ENCODE measurements at regions not wholly inside any gene's neighbourhood (a gene's known extent, or its start where the extent isn't known, plus 50 kb on each side); places are given as distances from the start of the nearest gene placed in this dataset.
"Not testable (repeated sequence)": the region's sequence is repeated elsewhere in the genome, so short reads cannot be mapped to it uniquely, and the experiment has no call there.

DNA sequence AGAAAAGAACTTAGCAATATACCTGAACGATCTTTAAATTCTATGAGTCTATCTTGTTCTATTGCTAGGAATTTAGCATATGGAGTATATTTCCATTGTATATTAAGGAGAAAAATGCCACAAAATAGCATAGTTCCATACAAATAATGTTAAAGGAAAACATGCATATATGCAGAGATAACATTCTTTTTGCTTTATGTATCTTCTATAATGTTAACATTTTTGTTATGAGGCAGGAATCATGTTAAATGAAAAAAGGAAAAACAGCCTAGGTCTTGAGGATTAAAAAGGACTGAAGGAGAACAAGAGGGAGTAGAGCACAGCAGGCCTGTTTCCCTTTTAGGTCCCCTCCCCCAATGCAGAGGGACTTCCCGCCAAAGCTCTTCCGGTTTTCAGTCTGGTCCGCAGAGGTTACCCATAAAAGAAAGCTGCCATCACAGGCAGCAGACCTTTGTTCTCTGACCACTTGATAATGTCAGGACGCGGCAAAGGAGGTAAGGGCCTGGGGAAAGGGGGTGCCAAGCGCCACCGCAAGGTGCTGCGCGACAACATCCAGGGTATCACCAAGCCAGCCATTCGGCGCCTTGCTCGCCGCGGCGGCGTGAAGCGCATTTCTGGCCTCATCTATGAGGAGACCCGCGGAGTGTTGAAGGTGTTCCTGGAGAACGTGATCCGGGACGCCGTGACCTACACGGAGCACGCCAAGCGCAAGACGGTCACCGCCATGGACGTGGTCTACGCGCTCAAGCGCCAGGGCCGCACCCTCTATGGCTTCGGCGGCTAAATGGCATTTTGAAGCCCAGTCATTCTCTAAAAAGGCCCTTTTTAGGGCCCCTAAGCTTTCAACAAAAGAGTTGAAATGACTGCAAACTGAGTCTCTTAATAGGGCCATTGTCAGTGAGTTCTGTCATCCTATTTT lies 108.4 kb upstream of the PRSS16 start:
- DNase-seq, result no peak

DNA sequence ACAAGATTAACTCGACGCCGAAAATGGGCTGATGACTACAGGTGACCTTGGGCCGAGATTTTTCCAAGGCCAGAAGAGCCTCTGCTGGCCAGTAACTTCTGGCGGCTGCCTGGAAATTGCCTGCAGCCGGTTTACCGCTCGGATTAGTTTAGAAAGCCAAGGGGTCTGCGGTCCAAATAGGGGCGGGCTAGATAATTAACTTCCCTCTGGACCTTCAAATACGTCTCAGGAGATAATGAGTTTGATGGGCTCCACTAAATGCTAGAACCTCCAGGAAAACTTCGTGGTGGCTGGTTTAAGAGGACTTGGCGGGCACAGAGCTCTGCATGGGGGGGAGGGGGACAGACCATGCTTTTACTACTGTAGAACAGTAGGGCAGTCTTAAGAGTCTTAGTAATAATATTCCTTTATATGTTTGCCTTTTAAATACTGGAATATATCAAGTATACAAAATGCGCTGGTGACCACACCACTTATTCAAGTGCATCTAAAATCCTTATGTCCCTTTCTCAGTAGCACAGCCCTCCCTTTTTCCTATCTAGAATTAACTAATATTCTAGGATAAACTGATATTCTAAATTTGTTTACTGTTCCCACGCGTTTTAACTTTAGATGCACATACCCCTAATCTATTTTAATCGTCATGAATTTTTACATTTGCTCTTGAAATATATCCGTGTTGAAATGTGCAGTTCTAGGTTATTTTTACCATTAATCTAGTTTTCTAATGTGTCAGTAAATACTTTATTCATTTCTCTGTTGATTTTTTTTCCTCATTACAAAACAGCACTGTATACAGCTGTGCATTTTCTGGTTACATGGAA lies 107.5 kb upstream of the PRSS16 start:
- DNase-seq, result no peak

DNA sequence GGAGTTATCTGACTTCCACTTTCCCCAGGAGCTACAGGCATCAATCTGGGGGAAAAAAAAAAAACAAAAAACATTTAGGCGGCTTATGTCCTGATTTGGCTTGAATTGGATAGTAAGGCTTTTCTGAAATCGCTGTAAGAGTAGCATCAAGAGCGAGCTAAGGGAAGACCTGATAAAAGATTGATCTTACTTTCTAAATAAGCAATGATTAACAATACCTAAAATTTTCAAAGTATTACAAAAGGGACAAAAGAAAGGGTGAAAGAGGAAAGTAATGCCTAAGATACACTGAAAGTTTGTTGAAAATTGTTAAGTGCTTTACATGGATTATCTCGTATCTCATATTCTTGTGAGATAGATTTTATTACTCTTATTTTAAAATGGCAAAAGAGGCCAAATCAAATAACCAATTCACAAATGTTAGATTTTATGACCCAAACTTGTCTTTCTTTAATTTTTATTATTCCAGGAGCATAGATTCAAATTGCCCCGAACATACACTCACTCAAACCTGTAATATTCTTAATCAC lies 106.4 kb upstream of the PRSS16 start:
- no peak for DNase-seq

DNA sequence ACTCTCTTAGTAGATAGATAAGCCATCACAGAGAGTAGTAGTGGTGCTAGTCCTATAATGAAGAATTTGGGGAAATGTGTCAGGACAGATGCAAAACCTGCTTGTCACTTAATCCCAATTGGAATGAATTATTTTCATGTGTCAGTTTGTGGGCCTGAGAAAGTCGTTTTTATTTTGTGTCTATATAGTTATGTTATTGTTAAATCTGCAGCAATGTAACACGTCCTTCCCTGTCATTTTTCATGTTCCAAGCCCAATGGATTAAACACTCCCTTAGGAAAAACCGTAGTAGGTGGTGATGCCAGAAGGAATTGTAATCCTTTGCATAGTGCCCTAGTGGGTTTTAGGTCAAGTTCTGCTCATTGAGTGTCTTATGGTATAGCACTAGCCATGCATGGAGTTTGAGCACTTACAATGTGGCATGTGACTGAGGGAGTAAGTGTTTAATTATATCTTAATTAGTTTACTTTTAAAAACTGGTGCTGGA lies 105.9 kb upstream of the PRSS16 start:
- no peak for DNase-seq

DNA sequence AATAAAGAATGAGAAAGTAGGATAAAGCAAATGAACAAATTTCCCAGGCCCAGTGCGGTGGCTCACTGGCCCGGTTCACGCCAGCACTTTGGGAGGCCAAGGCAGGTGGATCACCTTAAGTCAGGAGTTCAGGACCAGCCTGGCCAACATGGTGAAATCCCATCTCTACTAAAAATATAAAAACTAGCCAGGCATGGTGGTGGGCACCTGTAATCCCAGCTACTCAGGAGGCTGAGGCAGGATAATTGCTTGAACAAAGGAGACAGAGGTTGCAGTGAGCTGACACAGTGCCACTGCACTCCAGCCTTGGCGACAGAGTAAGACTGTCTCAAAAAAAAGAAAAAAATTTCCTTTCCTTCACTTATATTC lies 104.5 kb upstream of the PRSS16 start:
- not testable (repeated sequence) for DNase-seq

DNA sequence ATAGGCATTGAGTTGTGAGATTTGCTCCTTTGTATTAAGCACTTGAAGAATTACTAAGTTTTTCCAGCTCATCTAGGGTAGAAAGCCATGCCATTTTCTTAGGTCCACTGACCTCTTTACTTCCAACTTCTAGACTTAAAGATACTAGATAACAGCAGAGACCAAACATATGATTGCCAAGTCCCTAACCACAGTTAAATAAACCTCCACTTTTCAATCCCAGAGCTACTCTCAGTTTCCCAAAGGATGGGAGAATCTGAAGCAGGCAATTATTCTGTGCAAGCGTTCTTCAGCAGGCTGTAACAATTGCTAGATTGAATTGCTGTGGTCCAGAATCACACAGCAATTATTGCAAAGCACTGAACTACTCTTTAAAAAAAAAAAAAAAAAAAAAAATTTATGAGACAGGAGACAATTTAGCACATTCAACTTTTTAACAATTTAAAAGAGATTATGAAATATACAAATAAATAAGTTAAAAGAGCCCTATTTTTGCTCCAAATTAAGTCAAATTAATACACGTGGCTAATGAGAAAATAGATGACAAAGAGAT lies 104.0 kb upstream of the PRSS16 start:
- no peak for DNase-seq

DNA sequence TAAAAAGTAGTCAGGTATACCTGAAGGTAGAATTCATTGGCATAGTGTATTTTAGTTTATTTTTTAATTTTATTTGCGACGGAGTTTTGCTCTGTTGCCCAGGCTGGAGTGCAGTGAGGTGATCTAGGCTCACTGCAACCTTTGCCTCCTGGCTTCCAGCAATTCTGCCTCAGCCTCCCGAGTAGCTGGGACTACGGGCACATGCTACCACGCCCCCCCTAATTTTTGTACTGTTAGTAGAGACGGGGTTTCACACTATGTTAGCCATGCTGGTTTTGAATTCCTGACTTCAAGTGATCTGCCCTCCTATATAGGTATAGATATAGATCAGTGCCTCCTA lies 102.8 kb upstream of the PRSS16 start:
- DNase-seq, result no peak

DNA sequence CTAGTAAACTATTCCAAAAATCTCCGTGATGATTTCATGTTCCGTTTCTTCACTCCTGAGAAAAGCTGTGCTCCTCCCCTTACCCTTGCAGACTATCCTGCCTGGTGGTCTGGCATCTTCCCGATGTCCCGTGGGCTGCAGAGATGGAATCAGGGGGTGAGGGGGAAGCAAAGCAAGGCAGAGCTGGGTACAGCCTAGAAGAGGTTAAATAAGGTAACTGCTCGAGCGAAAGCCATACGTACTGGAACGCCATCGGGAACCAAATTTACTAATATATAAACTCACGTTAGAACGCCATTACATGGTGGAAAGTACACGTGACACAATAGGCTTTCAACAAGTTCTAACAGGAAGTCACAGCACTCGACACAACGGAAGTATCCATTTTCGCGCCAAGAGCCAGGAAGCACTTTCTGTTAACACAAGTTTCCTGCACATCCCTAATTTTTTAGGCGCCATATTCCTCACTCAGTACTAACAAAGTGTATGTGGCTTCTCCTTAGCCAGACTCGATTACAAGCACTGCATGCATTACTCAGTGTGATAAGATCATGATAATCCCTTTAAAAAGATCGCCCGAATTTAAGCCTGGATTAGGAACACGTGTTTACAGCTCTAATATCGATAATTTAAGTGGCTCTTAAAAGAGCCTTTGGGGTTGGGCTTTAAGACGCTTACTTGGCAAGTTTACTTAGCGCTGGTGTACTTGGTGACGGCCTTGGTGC lies 101.6 kb upstream of the PRSS16 start:
- peak; percentile 60 to 75 for DNase-seq

DNA sequence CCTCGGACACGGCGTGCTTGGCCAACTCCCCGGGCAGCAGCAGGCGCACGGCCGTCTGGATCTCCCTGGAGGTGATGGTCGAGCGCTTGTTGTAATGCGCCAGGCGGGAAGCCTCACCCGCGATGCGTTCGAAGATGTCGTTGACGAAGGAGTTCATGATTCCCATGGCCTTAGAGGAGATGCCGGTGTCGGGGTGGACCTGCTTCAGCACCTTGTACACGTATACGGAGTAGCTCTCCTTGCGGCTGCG lies 101.1 kb upstream of the PRSS16 start:
- not testable (repeated sequence) for DNase-seq

DNA sequence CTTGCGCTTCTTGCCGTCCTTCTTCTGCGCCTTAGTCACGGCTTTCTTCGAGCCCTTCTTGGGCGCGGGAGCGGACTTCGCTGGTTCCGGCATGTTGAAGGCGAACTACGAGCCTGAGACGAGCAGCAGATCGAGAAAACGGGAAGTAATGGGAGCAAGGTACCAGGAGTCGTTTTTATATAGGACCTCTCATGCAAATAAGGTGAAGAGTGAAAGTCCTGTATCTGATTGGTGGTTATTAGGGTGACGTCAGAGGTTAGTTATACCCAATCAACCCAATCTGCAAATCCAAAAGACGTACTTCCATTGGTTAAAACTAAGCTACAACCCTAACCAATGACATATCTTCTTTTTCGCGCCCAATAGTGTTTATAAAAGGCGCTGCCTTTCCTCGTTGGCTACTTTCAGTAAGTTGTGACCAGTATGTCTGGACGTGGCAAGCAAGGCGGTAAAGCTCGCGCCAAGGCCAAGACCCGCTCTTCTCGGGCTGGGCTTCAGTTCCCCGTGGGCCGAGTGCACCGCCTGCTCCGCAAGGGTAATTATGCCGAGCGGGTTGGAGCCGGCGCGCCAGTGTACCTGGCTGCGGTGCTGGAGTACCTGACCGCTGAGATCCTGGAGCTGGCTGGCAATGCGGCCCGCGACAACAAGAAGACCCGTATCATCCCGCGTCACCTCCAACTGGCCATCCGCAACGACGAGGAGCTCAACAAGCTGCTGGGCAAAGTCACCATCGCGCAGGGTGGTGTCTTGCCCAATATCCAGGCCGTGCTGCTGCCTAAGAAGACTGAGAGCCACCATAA lies 100.6 kb upstream of the PRSS16 start:
- peak; percentile 94 to 96 for DNase-seq

DNA sequence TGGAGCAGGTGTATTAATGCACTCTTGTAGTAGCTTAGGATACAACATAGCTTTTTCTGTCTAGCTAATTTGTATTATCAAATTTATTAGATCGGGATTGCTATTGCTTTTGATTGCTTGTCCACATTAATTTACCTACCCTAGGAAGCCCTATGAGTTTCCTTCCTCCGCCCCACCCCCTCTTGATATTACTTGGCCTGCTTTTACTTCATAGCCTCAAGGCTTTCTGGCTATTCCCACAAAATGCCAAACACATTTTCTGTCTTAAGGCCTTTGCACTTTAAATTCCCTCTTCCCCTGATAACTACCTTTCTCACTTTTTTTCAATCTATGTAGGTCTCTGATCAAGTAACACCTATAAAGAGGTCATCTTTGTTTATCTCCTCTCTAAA lies 99.1 kb upstream of the PRSS16 start:
- DNase-seq, result no peak

DNA sequence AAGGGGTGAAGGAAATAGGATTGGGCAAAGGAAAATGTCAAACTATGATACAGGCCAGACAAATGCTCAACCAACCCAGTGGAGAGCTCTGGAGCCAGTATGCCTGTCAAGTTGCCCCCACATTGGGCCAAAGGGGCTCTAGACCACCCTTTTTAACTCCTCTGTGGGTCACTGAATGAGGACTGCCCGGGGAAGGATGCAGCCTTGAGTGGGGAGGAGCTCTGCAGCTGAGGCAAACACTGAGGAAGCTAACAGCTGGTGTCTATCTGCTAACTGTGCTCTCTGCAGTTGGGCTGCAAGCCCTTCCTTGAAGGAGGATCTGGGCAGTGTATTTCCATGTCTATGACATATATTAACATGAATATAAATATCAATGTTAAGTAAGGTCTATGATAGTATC lies 98.4 kb upstream of the PRSS16 start:
- DNase-seq, result no peak

DNA sequence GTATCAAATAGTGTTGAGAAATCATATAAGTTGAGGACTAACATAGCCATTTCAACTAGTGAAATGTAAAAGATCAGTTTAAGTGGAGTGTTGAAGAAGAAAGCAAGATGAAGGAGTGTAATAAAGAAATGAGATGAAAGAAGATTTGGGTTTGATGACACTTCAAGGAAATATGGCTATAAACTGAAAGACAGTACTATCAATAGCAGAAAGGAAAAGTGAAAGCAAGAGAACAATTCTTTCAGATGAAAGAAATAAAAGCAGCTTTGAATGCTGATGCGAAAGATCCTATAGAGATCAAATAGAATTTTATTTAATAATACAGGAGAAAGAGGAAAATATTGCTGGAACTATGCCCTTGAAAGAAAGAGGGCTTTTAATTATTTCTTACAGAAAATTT lies 92.8 kb upstream of the PRSS16 start:
- no peak for DNase-seq

DNA sequence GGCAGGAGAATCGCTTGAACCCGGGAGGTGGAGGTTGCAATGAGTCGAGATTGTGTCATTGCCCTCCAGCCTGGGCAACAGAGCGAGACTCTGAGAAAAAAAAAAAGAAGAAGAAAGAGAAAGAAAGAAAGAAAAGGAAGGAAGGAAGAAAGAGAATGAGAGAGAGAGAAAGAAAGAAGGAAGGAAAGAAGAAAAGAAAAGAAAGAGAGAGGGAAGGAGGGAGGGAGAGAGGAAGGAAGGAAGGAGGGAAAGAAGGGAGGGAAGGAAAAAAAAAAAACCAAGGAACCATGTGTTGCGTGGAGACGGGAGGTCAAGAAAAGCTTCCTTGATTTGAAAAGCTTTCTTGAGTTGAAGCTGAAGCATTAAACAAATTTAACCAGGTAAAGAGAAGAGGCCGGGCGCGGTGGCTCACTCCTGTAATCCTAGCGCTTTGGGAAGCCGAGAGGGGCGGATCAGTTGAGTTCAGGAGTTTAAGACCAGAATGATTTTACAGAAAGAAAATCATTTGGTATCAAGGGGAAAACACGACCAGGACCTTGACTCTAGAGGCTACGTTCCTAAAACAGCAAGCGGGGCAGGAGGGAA lies 90.5 kb upstream of the PRSS16 start:
- no peak for DNase-seq

DNA sequence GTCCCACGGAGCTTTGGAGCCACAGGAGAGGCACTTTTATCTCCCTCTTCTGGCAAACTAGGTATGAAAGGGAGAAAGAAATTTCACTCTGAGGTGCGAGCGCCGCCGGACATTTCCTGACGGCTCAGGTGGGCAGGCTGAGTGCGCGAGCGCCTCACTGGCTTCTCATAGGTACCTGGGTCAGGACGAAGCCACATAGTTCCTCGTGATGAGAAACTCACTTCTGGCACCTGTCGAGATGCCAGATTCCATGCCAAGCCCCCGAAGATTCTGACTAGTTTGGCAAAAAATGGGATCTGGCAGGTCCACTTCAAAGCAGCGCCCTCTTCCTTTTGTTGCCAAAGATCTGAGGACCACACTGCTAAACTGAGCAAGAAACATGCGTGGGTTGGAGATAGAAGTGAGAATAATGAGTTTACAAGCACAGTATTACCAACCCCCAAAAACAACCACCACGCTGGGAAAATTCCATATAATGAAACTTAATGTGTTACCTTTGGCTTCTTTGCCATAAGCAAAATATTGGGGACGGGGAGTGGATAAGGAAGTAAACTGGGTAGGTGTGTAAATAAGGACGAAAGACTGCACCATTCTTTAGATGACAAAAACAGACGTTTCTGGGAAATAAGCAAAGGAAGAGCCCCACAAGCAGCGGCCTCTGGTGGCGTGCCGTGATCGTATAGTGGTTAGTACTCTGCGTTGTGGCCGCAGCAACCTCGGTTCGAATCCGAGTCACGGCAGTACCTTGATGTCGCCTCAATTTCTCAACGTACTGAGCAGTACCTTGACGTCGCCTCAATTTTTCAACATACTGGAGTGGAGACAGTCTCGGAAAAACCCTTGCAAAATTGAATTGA lies 89.8 kb upstream of the PRSS16 start:
- DNase-seq, result peak; percentile 64 to 77

DNA sequence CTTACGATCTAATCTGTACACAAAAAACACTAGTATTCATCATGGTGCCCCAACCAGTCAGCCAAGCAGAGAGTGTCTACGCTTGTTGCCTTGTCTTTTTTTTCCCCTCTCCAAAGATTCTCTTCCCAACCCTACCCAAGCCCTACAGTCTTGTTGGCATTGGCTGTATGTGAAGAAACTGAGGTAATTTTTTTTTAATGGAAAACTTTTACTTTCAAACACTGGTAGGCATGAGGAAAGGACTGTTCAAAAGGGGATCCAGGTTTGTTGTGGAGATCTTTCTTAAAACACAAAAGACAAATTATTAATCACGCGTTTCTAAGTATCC lies 89.2 kb upstream of the PRSS16 start:
- DNase-seq, result no peak

DNA sequence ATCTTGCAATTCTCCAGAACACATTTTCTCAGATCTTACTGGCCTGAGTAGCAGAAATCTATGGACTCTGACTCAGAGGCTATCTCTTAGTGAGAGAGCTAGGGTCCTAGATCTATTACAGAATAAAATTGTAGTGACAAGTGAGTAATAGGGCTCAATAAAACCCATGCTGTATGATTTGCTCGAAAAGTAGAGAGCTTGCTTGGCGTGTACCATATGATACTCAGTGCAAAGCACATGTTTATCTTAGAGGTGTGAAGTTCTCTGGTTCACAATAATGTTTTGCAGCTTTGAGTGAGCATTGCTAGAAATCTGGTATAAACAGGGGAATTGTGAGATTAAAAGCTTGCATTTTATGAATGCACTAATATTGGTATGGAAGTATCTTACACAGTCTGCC lies 87.8 kb upstream of the PRSS16 start:
- no peak for DNase-seq

DNA sequence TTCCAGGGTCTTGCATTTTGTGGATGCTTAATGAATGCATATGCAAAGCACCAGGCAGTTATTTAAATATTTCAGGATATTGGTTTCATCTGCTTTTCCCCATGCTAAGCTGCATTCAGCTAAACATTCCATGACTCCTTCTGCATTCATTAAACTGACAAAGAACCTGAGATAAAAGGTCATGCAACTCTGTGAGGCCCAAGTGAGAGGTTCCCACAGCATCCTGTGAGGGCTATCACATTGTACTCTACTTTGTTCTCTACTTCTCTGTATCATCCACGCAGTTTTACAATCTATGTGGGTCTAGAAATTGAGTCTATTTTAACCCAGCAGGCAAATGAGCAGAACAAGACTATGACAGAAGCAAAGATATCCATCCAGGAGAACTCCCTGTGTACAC lies 86.4 kb upstream of the PRSS16 start:
- no peak for DNase-seq

DNA sequence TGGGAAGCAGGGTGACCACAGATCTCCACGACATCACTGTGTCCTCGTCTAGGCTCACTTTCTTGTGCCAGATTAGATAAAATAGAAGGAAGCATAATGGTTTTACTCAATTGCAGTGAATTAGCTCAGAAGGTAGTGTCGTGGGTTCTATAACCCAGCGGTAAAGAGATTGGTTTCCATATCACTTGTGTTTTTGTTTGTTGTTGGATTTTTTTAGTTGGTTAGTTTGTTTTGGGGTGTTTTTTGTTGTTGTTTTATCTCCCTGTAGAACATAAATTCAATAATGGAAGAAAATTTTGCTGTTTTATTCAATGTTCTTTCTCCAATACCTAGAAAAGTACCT lies 85.9 kb upstream of the PRSS16 start:
- no peak for DNase-seq

DNA sequence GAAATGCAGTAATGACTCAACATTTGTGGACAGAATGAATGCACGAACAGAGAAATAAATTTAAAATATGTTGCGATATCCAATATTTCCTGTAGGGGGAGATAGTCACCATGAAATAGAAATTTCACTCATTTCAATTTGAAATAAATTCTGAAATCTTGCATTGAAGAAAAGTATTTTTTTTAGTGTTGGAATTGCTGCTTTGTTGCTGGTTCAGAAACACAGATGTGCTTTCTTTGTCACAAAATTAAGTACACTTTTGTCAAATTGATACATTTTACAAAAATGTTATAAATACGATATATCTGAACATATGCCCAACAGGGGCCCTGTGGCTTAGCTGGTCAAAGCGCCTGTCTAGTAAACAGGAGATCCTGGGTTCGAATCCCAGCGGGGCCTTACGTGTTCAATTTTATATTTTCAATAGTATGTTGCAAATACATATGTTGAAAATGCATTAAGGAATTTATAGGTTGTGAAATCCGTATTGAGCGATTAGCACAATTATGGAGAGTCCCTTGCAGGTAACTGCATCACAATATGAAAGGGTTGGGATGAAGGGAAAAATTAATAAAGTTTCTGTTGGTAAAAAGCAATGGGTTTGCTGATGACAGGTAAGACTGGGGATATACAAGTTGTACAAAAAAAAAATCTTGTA lies 85.4 kb upstream of the PRSS16 start:
- DNase-seq, result peak; percentile 26 to 46

DNA sequence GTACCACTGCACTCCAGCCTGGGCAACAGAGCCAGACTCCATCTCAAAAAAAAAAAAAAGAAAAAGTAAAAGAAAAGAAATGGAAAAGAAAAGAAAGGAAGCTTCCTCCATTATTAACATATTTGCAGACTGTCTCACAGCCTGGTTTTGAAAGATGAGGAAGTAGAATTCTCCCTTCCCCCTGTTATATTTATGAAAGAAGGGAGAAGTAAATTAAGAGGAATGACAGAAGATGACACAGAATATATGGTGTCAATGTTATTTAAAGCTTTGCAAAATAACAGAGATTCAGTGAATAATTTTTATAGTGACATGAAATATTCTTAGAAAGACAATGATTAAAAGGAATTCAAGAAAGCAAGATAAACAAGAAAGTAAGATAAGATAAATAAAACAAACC lies 83.7 kb upstream of the PRSS16 start:
- no peak for DNase-seq

Data from NCI-H1930 (cell line).